ENCODE measurements at regions not wholly inside any gene's neighbourhood (a gene's known extent, or its start where the extent isn't known, plus 50 kb on each side); places are given as distances from the start of the nearest gene placed in this dataset.

DNA sequence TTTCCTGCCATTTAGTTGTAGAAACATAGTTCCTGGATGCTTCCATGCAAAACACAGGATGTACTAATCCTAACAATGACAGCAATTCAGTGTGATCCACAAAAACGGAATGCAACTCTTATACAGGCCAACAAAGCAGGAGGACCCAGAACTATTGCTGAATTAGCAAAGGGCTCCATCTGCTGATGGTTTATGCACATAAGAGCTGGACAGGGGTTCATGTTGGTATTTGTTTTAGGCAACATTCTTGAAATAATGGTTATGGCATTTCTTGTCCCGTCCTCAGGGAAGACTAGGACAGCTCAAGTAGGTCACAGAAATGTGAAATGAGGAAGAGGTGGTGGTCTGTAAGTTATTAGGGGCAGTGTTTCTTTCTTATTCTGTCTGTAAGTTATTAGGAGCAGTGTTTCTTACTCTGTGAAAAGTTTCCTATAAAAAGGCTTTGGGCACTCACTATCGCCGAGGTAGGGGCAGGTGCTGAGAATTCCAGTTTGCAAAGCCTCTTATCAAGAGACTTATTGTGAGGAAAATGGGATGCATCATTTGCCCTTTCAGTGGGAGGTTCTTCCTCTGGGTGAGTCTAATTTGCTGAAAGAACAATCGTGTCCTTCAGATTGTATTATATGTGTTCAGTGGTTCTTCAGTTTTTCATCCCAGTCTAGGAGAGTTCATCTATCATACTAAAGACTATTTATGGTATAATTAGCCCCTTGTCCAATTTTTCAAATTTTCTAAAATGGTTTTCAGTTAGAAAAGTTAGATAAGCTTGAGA, 171.1 kb downstream of the MCHR2 start:
- Histone ChIP-seq H3K4me1 (ENCODE audit: control insufficient read depth in 1 of 2, insufficient read depth in 2 of 2, low read depth in 1 of 2, low read length in 1 of 2) (no peaks in the 10 kb centered on the region; a peak in 1 of 4 replicates), H3K9me3 (no peaks in the 10 kb centered on the region), H3K27ac (ENCODE audit: low read depth in 2 of 2, low read length in 1 of 2) (no peak overlapping the region), H2AFZ (ENCODE audit: low read depth) (no peak overlapping the region), H3K79me2 (ENCODE audit: insufficient read depth) (no peaks in the 10 kb centered on the region), H3K4me3 (ENCODE audit: low read depth in 2 of 2, low read length in 1 of 2) (peak overlapping the region in 1 of 2 experiments; percentile 49; a peak in 2 of 4 replicates), H3K9ac (no peak overlapping the region), H3F3A (replicated peaks; ENCODE audit: insufficient read depth) (no peaks in the 10 kb centered on the region), H3K27me3 (ENCODE audit: insufficient read depth) (peaks cover 5% of the 10 kb centered on the region; the same call in 1 of the 2 replicates), H3K36me3 (replicated peaks in 1 of 2; ENCODE audit: control insufficient read depth in 1 of 2, insufficient read depth in 2 of 2, low read length in 1 of 2) (no peaks in the 10 kb centered on the region), H3K4me2 (peak overlapping the region; percentile 31; the same call in 1 of the 2 replicates), H3K9me2 (no peaks in the 10 kb centered on the region), H4K20me1 (ENCODE audit: insufficient read depth) (no peaks in the 10 kb centered on the region)
- 7% methylated on average over 5 of the region's 5 CpGs for WGBS (ENCODE audit: low lambda C conversion rate)
- CTCF ChIA-PET, result interaction anchor here (1.2 to 1.3 kb wide), 2 partner anchors 352 to 388 kb away, joined by 3 to 4 read pairs; no protein-coding TSS in a partner anchor
- DNase-seq, result peak; percentile 51
- POLR2A ChIA-PET, result no interaction called here
- TF ChIP-seq, protein P1, sequence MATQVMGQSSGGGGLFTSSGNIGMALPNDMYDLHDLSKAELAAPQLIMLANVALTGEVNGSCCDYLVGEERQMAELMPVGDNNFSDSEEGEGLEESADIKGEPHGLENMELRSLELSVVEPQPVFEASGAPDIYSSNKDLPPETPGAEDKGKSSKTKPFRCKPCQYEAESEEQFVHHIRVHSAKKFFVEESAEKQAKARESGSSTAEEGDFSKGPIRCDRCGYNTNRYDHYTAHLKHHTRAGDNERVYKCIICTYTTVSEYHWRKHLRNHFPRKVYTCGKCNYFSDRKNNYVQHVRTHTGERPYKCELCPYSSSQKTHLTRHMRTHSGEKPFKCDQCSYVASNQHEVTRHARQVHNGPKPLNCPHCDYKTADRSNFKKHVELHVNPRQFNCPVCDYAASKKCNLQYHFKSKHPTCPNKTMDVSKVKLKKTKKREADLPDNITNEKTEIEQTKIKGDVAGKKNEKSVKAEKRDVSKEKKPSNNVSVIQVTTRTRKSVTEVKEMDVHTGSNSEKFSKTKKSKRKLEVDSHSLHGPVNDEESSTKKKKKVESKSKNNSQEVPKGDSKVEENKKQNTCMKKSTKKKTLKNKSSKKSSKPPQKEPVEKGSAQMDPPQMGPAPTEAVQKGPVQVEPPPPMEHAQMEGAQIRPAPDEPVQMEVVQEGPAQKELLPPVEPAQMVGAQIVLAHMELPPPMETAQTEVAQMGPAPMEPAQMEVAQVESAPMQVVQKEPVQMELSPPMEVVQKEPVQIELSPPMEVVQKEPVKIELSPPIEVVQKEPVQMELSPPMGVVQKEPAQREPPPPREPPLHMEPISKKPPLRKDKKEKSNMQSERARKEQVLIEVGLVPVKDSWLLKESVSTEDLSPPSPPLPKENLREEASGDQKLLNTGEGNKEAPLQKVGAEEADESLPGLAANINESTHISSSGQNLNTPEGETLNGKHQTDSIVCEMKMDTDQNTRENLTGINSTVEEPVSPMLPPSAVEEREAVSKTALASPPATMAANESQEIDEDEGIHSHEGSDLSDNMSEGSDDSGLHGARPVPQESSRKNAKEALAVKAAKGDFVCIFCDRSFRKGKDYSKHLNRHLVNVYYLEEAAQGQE (IDR thresholded peaks at IDR 0.05; ENCODE audit: low read depth, low read length), result peak; percentile 22; the same call in 1 of the 2 replicates
- no peak for TF ChIP-seq ELF1 (IDR thresholded peaks at IDR 0.05)
- no peak for TF ChIP-seq RFX5 (IDR thresholded peaks at IDR 0.05; ENCODE audit: low read length)
- no peak for TF ChIP-seq TAF1 (IDR thresholded peaks at IDR 0.05; ENCODE audit: borderline replicate concordance, low read depth, low read length)
- no peak for TF ChIP-seq FOXM1 (IDR thresholded peaks at IDR 0.05; ENCODE audit: low read depth)
- no peak for TF ChIP-seq EP300 (IDR thresholded peaks at IDR 0.05; ENCODE audit: borderline replicate concordance in 1 of 2, low read depth in 1 of 2, low read length in 1 of 2)
- no peak for TF ChIP-seq FOSL2 (IDR thresholded peaks at IDR 0.05; ENCODE audit: borderline replicate concordance, low read depth)
- no peak for TF ChIP-seq MEF2A (IDR thresholded peaks at IDR 0.05; ENCODE audit: borderline replicate concordance, low read depth)
- no peak for TF ChIP-seq JUND (IDR thresholded peaks at IDR 0.05)
- TF ChIP-seq, protein P2, sequence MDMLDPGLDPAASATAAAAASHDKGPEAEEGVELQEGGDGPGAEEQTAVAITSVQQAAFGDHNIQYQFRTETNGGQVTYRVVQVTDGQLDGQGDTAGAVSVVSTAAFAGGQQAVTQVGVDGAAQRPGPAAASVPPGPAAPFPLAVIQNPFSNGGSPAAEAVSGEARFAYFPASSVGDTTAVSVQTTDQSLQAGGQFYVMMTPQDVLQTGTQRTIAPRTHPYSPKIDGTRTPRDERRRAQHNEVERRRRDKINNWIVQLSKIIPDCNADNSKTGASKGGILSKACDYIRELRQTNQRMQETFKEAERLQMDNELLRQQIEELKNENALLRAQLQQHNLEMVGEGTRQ (IDR thresholded peaks at IDR 0.05; ENCODE audit: borderline replicate concordance, low read depth, low read length), result no peak
- TF ChIP-seq GABPA (IDR thresholded peaks at IDR 0.05; ENCODE audit: low read depth), result no peak
- TF ChIP-seq MXI1 (IDR thresholded peaks at IDR 0.05; ENCODE audit: low read depth, low read length), result no peak
- TF ChIP-seq NFIC (IDR thresholded peaks at IDR 0.05; ENCODE audit: borderline replicate concordance), result no peak
- no peak for TF ChIP-seq NRF1 (IDR thresholded peaks at IDR 0.05; ENCODE audit: low read depth, low read length)
- no peak for TF ChIP-seq TCF12 (IDR thresholded peaks at IDR 0.05)
- TF ChIP-seq GATA2 (CRISPR knock-in tag; IDR thresholded peaks at IDR 0.05), result no peak
- TF ChIP-seq, protein P3, sequence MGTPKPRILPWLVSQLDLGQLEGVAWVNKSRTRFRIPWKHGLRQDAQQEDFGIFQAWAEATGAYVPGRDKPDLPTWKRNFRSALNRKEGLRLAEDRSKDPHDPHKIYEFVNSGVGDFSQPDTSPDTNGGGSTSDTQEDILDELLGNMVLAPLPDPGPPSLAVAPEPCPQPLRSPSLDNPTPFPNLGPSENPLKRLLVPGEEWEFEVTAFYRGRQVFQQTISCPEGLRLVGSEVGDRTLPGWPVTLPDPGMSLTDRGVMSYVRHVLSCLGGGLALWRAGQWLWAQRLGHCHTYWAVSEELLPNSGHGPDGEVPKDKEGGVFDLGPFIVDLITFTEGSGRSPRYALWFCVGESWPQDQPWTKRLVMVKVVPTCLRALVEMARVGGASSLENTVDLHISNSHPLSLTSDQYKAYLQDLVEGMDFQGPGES (IDR thresholded peaks at IDR 0.05; ENCODE audit: low read depth, low read length), result no peak
- TF ChIP-seq, protein P4, sequence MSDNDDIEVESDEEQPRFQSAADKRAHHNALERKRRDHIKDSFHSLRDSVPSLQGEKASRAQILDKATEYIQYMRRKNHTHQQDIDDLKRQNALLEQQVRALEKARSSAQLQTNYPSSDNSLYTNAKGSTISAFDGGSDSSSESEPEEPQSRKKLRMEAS (IDR thresholded peaks at IDR 0.05; ENCODE audit: low read depth), result no peak
- peak; percentile 36; the same call in 1 of the 2 replicates for TF ChIP-seq SMC3 (IDR thresholded peaks at IDR 0.05; ENCODE audit: low read depth, low read length)
- no peak for TF ChIP-seq CHD2 (IDR thresholded peaks at IDR 0.05; ENCODE audit: low read length, partially characterized antibody)
- TF ChIP-seq, protein P5, sequence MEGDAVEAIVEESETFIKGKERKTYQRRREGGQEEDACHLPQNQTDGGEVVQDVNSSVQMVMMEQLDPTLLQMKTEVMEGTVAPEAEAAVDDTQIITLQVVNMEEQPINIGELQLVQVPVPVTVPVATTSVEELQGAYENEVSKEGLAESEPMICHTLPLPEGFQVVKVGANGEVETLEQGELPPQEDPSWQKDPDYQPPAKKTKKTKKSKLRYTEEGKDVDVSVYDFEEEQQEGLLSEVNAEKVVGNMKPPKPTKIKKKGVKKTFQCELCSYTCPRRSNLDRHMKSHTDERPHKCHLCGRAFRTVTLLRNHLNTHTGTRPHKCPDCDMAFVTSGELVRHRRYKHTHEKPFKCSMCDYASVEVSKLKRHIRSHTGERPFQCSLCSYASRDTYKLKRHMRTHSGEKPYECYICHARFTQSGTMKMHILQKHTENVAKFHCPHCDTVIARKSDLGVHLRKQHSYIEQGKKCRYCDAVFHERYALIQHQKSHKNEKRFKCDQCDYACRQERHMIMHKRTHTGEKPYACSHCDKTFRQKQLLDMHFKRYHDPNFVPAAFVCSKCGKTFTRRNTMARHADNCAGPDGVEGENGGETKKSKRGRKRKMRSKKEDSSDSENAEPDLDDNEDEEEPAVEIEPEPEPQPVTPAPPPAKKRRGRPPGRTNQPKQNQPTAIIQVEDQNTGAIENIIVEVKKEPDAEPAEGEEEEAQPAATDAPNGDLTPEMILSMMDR (IDR thresholded peaks at IDR 0.05), result peak; percentile 59
- no peak for TF ChIP-seq FOXJ3 (CRISPR knock-in tag; IDR thresholded peaks at IDR 0.05)
- TF ChIP-seq TEAD4 (IDR thresholded peaks at IDR 0.05; ENCODE audit: borderline replicate concordance, insufficient read depth), result no peak
- no peak for TF ChIP-seq EZH2phosphoT487 (IDR thresholded peaks at IDR 0.05; ENCODE audit: borderline replicate concordance, low read depth)
- TF ChIP-seq YY1 (IDR thresholded peaks at IDR 0.05; ENCODE audit: low read depth), result no peak
- no peak for TF ChIP-seq RXRA (IDR thresholded peaks at IDR 0.05; ENCODE audit: borderline replicate concordance, low read depth)
- no peak for TF ChIP-seq SIN3A (IDR thresholded peaks at IDR 0.05; ENCODE audit: borderline replicate concordance, low read depth, low read length)

Measured in SK-N-SH (cell line).